Epithelial cell of esophagus (primary cell): ENCODE measurements at regions not wholly inside any gene's neighbourhood (a gene's known extent, or its start where the extent isn't known, plus 50 kb on each side); places are given as distances from the start of the nearest gene placed in this dataset.

Experiments
- DNase-seq: peaks from one replicate; pipeline ENCODE4 v3.0.0; 2010; ENCODE audit warnings: low read depth
- H3K4me3 ChIP-seq: 2 replicates; pipeline ENCODE4 v1.5.1; 2011; ENCODE audit warnings: mild to moderate bottlenecking, low read length, control low read depth
- TF ChIP-seq, protein P1 (sequence below): IDR thresholded peaks from 2 replicates; pipeline ENCODE4 v1.5.1; 2011; ENCODE audit warnings: low read depth, mild to moderate bottlenecking, low read length, control low read depth, inconsistent platforms; ENCODE audit not compliant: insufficient read depth; ENCODE audit errors: missing control alignments

DNA sequence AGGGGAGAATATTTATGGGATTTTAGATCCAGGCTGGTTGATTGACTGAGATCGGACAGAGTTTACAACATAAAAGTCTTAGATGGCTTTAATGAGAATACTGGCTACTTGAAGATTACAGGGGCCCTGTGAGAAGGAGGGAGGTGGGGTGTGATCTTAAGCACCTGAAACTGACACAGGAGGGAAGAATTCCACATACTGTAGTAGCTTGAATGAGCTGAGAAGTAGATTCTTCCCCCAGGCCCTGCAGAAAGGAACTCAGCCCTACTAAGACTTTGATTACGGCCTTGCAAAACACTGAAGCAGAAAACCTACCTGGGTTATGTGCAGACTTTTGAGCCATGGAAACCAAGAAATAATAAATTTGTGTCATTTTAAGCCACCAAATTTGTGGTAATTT, 1062.9 kb upstream of the GYPC start:
- no peak for DNase-seq
- TF ChIP-seq, protein P1, sequence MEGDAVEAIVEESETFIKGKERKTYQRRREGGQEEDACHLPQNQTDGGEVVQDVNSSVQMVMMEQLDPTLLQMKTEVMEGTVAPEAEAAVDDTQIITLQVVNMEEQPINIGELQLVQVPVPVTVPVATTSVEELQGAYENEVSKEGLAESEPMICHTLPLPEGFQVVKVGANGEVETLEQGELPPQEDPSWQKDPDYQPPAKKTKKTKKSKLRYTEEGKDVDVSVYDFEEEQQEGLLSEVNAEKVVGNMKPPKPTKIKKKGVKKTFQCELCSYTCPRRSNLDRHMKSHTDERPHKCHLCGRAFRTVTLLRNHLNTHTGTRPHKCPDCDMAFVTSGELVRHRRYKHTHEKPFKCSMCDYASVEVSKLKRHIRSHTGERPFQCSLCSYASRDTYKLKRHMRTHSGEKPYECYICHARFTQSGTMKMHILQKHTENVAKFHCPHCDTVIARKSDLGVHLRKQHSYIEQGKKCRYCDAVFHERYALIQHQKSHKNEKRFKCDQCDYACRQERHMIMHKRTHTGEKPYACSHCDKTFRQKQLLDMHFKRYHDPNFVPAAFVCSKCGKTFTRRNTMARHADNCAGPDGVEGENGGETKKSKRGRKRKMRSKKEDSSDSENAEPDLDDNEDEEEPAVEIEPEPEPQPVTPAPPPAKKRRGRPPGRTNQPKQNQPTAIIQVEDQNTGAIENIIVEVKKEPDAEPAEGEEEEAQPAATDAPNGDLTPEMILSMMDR, result no peak
- H3K4me3 ChIP-seq, result no peak overlapping the region

DNA sequence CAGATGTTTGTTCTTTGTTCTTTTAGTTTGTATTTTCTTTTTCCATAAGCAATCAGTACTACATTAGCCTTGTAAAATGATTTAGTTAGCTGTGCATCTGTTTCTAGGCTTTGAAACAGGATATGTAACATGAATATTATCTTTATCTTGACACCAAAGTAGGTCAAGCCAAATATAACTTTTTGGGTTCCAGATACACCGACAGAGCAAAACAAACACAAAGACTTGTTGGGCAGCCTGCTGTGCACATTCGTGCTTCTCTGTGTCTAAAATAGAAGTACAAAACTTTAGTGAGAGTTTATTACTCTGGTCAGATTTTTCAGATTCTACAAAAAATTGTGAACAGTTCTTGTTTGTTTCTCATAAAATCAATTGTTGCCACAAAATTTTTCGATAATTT, 1059.3 kb upstream of the GYPC start:
- TF ChIP-seq, protein P1, result no peak
- no peak for DNase-seq
- no peak overlapping the region for H3K4me3 ChIP-seq

DNA sequence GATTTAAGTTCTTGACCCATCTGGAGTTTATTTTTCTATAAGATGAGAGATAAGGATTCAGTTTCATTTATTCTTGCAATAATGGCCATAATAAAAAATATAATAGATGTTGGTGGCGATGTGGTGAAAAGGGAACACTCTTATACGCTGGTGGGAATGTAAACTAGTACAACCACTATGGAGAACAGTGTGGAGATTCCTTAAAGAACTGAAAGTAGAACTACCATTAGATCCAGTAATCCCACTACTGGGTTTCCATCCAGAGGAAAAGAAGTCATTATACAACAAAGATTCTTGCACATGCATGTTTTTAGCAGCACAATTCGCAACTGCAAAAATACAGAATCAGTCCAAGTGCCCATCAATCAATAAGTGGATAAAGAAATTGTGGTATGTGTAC, 1040.5 kb upstream of the GYPC start:
- no peak overlapping the region for H3K4me3 ChIP-seq
- no peak for DNase-seq
- TF ChIP-seq, protein P1, result no peak

DNA sequence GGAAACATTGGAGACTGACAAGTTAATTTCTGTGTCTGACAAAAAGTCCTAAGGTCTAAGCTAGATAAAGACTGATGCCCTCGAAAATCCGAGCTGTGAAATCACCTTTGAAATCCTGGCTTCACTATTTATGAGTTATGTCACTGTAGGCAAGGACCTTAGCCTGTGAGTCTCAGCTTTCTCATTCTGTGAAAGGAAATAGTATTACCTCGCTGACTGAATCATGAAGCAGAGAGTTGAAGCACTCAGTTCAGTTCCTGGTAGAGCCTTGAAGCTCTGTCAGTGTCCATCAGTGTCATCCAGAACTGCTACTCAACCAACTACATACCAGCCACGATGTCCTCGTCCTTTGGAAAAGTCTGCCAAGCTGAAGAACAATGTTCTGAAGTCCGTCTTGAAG, 1025.6 kb upstream of the GYPC start:
- no peak for DNase-seq
- no peak overlapping the region for H3K4me3 ChIP-seq
- TF ChIP-seq, protein P1, result no peak

DNA sequence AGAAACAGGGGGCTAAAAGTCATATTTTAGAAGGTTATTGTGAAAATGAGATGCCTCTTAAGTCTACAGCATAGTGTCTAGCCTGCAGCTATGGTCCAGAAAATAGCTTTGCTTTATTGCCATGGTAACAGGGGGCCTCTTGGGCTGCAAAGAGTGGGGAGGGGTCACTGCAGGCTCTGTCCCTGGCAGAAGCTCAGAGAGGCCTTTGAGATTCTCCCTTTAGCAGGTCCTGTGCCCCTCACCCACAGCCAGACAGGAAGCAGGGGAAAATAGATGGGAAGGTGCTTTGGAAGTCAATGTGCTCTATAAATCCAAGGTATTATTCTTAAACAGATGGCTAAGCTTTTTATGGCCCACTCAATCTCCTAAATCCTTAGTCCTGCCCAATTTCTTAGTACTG, 1021.3 kb upstream of the GYPC start:
- TF ChIP-seq, protein P1, result no peak
- DNase-seq, result no peak
- no peak overlapping the region for H3K4me3 ChIP-seq

DNA sequence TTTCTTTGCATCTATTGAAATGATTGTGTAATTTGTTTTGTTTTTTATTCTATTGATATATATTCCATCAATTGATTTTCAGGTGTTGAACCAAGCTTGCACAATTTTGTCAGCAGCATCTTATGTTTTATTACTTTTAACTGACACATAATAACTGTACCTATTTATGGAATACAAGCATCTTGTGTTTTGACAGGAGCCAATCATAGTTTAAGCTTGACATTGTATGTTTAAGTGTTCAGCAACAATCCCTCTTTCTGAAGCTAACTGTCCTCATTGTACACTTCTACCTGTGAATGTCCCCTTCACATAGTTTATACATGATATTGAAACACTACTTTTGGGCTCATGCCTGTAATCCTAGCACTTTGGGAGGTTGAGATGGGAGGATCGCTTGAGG, 1017.6 kb upstream of the GYPC start:
- no peak overlapping the region for H3K4me3 ChIP-seq
- TF ChIP-seq, protein P1, result no peak
- no peak for DNase-seq

DNA sequence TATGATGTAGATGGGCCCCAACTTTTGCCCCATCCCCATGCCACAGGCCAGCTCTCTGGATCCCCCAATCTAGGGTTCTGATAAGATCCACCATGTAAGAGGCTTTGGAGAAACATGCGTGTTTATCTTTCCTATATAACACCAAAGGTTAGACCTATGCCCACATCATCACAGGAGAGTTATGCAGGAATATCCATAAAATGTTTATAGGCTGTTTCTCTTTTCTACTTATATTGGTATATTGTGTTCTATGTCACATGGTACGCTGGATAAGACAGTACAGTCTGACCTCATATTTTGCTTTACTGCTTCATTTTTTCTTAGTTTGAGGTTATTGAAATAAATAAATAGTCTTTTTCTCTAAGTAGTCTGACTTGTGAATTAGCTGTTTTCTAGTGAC, 1013.9 kb upstream of the GYPC start:
- H3K4me3 ChIP-seq, result no peak overlapping the region
- TF ChIP-seq, protein P1, result no peak
- DNase-seq, result no peak
